PC-9 (cell line): ENCODE measurements at regions not wholly inside any gene's neighbourhood (a gene's known extent, or its start where the extent isn't known, plus 50 kb on each side); places are given as distances from the start of the nearest gene placed in this dataset.

Experiments used
- BruUV-seq: library from RNA; stranded (reverse); fragments of 400-500 nt; replicated peaks from 2 replicates; lab custom pipeline; 2021; lab: Mats Ljungman, UMichigan
- CTCF ChIA-PET: fragments of 300-600 bp; sonication (Branson Sonifier 250); formaldehyde crosslinking; loops from one replicate; lab custom pipeline; 2022; ENCODE audit warnings: antibody characterized with exemption; lab: Charles Lee
- POLR2A ChIA-PET: fragments of 300-600 bp; sonication (Branson Sonifier 250); formaldehyde crosslinking; loops from one replicate; lab custom pipeline; 2022; ENCODE audit warnings: antibody characterized with exemption; ENCODE audit not compliant: unreplicated experiment; lab: Charles Lee
- DNase-seq, 2 experiments: peaks; one replicate each; pipeline versions ENCODE4 v3.0.0 to v3.0.0-alpha.2; 2015 to 2022; ENCODE audit warnings: mixed read lengths in 1 of 2
- H2AFZ ChIP-seq: fragments of 200-600 bp; sonication (generic); 2 replicates; pipeline ENCODE4 v1.8.1; 2017; ENCODE audit warnings: antibody characterized with exemption
- H3F3A ChIP-seq: fragments of 200-600 bp; sonication (generic); 2 replicates; pipeline ENCODE4 v1.8.1; 2017; ENCODE audit warnings: antibody characterized with exemption, mild to moderate bottlenecking, low read depth; ENCODE audit not compliant: insufficient read depth
- H3K27ac ChIP-seq: fragments of 200-600 bp; sonication (generic); 2 replicates; pipeline ENCODE4 v1.6.1; 2016; ENCODE audit warnings: mixed run types
- H3K27me3 ChIP-seq: fragments of 200-600 bp; sonication (generic); 2 replicates; pipeline ENCODE4 v1.6.1; 2016; ENCODE audit warnings: low read depth, mixed run types; ENCODE audit not compliant: insufficient read depth
- H3K36me3 ChIP-seq: fragments of 200-600 bp; sonication (generic); 2 replicates; pipeline ENCODE4 v1.6.1; 2016; ENCODE audit warnings: low read depth, mixed run types
- H3K4me1 ChIP-seq: fragments of 200-600 bp; sonication (generic); replicated peaks from 2 replicates; pipeline ENCODE4 v1.6.1; 2016; ENCODE audit warnings: mixed run types; ENCODE audit not compliant: insufficient read depth
- H3K4me2 ChIP-seq: fragments of 200-600 bp; sonication (generic); 2 replicates; pipeline ENCODE4 v1.6.1; 2017; ENCODE audit warnings: mixed run types
- H3K4me3 ChIP-seq: fragments of 200-600 bp; sonication (generic); 2 replicates; pipeline ENCODE4 v1.6.1; 2016; ENCODE audit warnings: mixed run types
- H3K79me2 ChIP-seq: fragments of 200-600 bp; sonication (generic); 2 replicates; pipeline ENCODE4 v1.6.1; 2017; ENCODE audit warnings: low read depth, mixed run types
- H3K9me2 ChIP-seq: fragments of 200-600 bp; sonication (generic); 2 replicates; pipeline ENCODE4 v1.8.1; 2017; ENCODE audit warnings: mild to moderate bottlenecking; ENCODE audit not compliant: insufficient read depth
- H3K9me3 ChIP-seq: fragments of 200-600 bp; sonication (generic); 2 replicates; pipeline ENCODE4 v1.8.1; 2016; ENCODE audit warnings: low read depth; ENCODE audit not compliant: insufficient read depth
- H4K20me1 ChIP-seq: fragments of 200-600 bp; sonication (generic); 2 replicates; pipeline ENCODE4 v1.8.1; 2017; ENCODE audit not compliant: insufficient read depth
- EZH2 ChIP-seq: fragments of 200-600 bp; sonication (generic); IDR thresholded peaks from 2 replicates; pipeline ENCODE4 v1.8.0; 2017; ENCODE audit warnings: antibody characterized with exemption, low read depth
- intact Hi-C: fragments of 100-400 bp; cut with micrococcal nuclease; formaldehyde crosslinking; loops from one replicate; pipeline ENCODE4 v1.10.0; 2022; ENCODE audit not compliant: unreplicated experiment
- TF ChIP-seq, protein P1 (sequence below): fragments of 200-600 bp; sonication (generic); conservative IDR thresholded peaks from 2 replicates; pipeline ENCODE4 v1.6.1; 2017; ENCODE audit warnings: mixed run types, antibody characterized with exemption, mild to moderate bottlenecking, moderate library complexity

DNA sequence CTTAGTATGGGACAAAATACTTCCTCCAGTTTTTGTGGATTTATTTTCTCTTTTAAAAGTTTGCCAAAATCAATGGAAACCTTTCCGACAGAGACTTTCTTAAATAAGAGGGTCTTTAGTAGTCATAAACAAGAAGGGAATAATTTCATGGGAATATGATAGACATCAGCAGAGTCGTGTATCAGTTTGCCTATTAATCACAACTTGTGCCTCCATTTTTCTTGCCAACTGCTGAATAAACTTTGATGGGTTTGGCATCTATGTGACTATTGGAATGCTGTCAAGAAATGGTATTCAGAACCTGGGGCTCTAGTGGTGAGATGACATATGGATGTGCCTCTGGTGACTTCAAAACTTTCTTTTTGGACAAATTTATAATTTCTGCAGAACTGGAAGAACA, 1668.2 kb downstream of the MAT2B start:
- BruUV-seq: no TSS peak
- no peaks in the 10 kb centered on the region for H3K36me3 ChIP-seq
- no peak overlapping the region for H3K4me2 ChIP-seq
- H3K4me3 ChIP-seq: no peak overlapping the region
- POLR2A ChIA-PET: no interaction called here
- H3K27ac ChIP-seq: no peak overlapping the region
- DNase-seq: no peak
- no peaks in the 10 kb centered on the region for H3K27me3 ChIP-seq
- no peak overlapping the region for H2AFZ ChIP-seq
- CTCF ChIA-PET: no interaction called here
- H3K9me3 ChIP-seq: no peaks in the 10 kb centered on the region
- no peaks in the 10 kb centered on the region for H3K9me2 ChIP-seq
- TF ChIP-seq, protein P1, sequence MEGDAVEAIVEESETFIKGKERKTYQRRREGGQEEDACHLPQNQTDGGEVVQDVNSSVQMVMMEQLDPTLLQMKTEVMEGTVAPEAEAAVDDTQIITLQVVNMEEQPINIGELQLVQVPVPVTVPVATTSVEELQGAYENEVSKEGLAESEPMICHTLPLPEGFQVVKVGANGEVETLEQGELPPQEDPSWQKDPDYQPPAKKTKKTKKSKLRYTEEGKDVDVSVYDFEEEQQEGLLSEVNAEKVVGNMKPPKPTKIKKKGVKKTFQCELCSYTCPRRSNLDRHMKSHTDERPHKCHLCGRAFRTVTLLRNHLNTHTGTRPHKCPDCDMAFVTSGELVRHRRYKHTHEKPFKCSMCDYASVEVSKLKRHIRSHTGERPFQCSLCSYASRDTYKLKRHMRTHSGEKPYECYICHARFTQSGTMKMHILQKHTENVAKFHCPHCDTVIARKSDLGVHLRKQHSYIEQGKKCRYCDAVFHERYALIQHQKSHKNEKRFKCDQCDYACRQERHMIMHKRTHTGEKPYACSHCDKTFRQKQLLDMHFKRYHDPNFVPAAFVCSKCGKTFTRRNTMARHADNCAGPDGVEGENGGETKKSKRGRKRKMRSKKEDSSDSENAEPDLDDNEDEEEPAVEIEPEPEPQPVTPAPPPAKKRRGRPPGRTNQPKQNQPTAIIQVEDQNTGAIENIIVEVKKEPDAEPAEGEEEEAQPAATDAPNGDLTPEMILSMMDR: no peak
- no peak for TF ChIP-seq EZH2
- H3K79me2 ChIP-seq: no peaks in the 10 kb centered on the region
- no peaks in the 10 kb centered on the region for H3K4me1 ChIP-seq
- H4K20me1 ChIP-seq: no peaks in the 10 kb centered on the region
- H3F3A ChIP-seq: no peaks in the 10 kb centered on the region
- intact Hi-C loops: no loop called here

DNA sequence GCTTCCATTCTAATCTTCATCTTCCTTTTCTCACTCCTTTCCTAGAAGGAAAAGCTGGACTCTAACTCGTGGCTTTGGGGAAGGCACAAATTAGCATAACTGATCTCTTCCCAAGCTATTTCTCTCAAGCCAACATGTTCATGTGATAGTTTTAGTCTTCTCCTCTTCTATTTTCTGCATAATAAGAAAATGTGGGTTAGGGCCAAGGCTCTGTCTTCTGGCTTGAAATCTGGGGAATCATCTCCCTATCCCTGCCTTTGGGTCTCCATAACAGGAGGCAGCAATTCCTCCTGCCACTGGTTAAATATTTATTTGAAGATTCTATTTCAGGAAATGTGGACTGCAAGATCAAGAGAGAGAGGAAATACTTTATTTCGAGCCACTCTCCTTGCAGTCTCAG, 1669.6 kb downstream of the MAT2B start:
- no peak overlapping the region for H2AFZ ChIP-seq
- intact Hi-C loops: no loop called here
- BruUV-seq: no TSS peak
- no peak overlapping the region for H3K4me3 ChIP-seq
- DNase-seq: no peak
- TF ChIP-seq, protein P1: no peak
- TF ChIP-seq EZH2: no peak
- no peaks in the 10 kb centered on the region for H3K79me2 ChIP-seq
- no peak overlapping the region for H3K27ac ChIP-seq
- no peaks in the 10 kb centered on the region for H3K36me3 ChIP-seq
- CTCF ChIA-PET: no interaction called here
- no peak overlapping the region for H3K4me2 ChIP-seq
- H4K20me1 ChIP-seq: no peaks in the 10 kb centered on the region
- no peaks in the 10 kb centered on the region for H3K9me3 ChIP-seq
- H3K4me1 ChIP-seq: no peaks in the 10 kb centered on the region
- H3F3A ChIP-seq: no peaks in the 10 kb centered on the region
- H3K9me2 ChIP-seq: no peaks in the 10 kb centered on the region
- H3K27me3 ChIP-seq: no peaks in the 10 kb centered on the region
- POLR2A ChIA-PET: no interaction called here

DNA sequence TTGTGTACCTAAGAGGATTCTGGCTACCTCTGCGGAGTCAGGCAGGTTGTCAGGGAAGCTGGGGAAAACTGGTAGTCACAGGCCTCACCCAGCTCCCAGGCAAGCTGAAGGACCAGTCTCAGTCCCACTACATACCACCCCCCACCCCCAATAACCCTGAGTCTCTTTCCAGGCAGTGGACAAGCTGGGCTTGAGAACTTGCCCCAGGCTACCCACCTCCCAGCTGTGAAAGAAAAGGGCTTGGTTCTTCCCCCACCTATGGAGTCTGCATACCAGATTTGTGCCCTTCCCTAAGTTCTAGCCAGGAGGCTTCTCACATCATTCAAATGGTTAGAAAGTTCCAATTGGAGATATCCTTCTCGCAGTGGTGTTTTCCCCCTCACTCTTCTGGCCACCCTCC, 1678.8 kb downstream of the MAT2B start:
- H3K4me2 ChIP-seq: no peak overlapping the region
- POLR2A ChIA-PET: no interaction called here
- intact Hi-C loops: no loop called here
- no peaks in the 10 kb centered on the region for H3K9me2 ChIP-seq
- H2AFZ ChIP-seq: no peak overlapping the region
- no peaks in the 10 kb centered on the region; the same call in 1 of the 2 replicates for H4K20me1 ChIP-seq
- DNase-seq: no peak
- H3K4me1 ChIP-seq: no peaks in the 10 kb centered on the region
- no peaks in the 10 kb centered on the region; the same call in 1 of the 2 replicates for H3K9me3 ChIP-seq
- no peaks in the 10 kb centered on the region for H3K36me3 ChIP-seq
- no peaks in the 10 kb centered on the region for H3K79me2 ChIP-seq
- H3K27ac ChIP-seq: no peak overlapping the region
- no peaks in the 10 kb centered on the region for H3K27me3 ChIP-seq
- H3F3A ChIP-seq: no peaks in the 10 kb centered on the region
- no peak for TF ChIP-seq EZH2
- TF ChIP-seq, protein P1: no peak
- CTCF ChIA-PET: no interaction called here
- no peak overlapping the region for H3K4me3 ChIP-seq
- no TSS peak for BruUV-seq
